Mucosa of descending colon (tissue), 3 donors: ENCODE measurements at regions not wholly inside any gene's neighbourhood (a gene's known extent, or its start where the extent isn't known, plus 50 kb on each side); places are given as distances from the start of the nearest gene placed in this dataset.

Experiments used
- ATAC-seq: fragments of 200-7000 bp; cut with Tn5 transposase; one replicate; pipeline ENCODE4 v1.9.1; 2020; ENCODE audit warnings: mild to moderate bottlenecking, moderate library complexity
- DNase-seq, 3 donors: peaks; one replicate each; pipeline ENCODE4 v3.0.0-alpha.2; 2020
- H3K36me3 ChIP-seq: fragments of 200-600 bp; one replicate; pipeline ENCODE4 v1.8.0; 2021; ENCODE audit warnings: low read depth, mild to moderate bottlenecking
- H3K4me1 ChIP-seq: fragments of 200-600 bp; one replicate; pipeline ENCODE4 v1.8.0; 2021; ENCODE audit warnings: low read depth, mild to moderate bottlenecking
- H3K4me3 ChIP-seq: fragments of 200-600 bp; one replicate; pipeline ENCODE4 v1.8.0; 2021; ENCODE audit warnings: mild to moderate bottlenecking
- H3K9me3 ChIP-seq: fragments of 200-600 bp; one replicate; pipeline ENCODE4 v1.8.0; 2021; ENCODE audit warnings: mild to moderate bottlenecking
- intact Hi-C, 2 donors: fragments of 100-400 bp; cut with DNase I in 1 of 2; cut with micrococcal nuclease in 1 of 2; formaldehyde crosslinking; loops; one replicate each; pipeline versions ENCODE4 v1.11.0 to v1.11.1; 2022; cut with DNase I, micrococcal nuclease
- TF ChIP-seq, protein P1 (sequence below): fragments of 200-600 bp; IDR thresholded peaks from one replicate; pipeline ENCODE4 v1.8.0; 2022; ENCODE audit warnings: antibody characterized with exemption, mild to moderate bottlenecking
- donor health status: DM: no; HTN: no; CAD: no; lungs with moderate emphysema.
- donor health status: DM: no; HTN: no; CAD: no.
- donor health status: DM: no; HTN: yes; CAD: no.

DNA sequence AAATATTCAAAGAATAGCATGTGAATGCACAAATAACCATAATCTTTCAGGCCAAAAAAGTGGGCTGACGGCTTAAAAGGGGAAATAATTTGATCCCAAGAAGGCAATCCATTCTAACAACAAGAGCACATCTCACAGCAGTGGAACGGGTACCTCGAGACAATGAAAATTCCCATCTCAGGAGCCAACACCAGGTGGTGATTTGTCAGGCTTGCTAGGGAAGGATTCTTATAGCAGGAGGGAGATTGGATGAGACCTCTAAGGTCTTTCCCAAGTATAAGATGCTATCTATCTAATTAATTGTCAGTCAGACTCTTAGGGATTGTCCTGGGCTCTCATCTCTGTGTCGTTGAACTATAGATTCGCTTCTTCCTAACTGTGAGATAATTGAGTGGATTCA is 284.0 kb downstream of the ETS1 start:
- intact Hi-C loops = no loop called here

DNA sequence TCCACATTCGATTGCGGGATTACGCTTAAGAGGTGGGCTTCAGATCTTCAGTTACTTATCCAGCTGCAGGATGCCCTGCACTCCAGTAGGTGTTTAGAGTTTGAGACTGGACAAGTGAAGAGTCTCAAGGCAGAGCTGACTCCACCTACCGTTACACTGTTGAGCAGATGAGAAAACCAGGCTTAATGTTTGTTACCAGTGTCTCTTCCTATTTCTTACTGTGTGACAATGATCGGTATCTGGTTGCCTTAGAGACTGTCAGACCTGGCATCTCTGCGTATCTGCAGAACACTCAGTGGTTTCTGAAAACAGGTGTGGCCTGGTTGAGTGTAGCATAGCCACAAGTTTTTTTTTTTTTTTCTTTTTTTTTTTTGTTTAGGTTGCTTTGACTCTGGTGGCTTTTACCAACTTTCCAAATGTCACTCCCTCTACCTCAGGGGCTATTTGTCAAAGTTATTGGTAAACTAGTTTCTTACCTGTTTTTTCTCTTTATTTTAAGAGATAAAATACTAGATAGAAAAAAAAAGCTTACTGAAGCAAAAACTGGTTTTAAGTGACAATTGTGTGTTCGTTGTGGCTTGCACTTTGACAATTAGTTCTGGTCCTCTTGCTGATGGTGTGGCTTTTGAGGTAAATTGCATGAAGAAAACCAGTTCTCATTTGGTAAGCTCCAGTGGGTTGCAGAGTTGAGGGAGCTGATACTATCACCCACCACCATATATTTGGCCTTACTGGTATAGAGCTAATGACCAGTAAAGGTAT is 284.8 kb downstream of the ETS1 start:
- ATAC-seq (peak; percentile 85), DNase-seq (peak in 1 of 3 donors; percentile 46)
- no peaks in the 10 kb centered on the region for H3K36me3 ChIP-seq
- H3K4me1 ChIP-seq = peaks cover 10% of the 10 kb centered on the region
- intact Hi-C loops = no loop called here
- H3K4me3 ChIP-seq = no peak overlapping the region
- TF ChIP-seq, protein P1, sequence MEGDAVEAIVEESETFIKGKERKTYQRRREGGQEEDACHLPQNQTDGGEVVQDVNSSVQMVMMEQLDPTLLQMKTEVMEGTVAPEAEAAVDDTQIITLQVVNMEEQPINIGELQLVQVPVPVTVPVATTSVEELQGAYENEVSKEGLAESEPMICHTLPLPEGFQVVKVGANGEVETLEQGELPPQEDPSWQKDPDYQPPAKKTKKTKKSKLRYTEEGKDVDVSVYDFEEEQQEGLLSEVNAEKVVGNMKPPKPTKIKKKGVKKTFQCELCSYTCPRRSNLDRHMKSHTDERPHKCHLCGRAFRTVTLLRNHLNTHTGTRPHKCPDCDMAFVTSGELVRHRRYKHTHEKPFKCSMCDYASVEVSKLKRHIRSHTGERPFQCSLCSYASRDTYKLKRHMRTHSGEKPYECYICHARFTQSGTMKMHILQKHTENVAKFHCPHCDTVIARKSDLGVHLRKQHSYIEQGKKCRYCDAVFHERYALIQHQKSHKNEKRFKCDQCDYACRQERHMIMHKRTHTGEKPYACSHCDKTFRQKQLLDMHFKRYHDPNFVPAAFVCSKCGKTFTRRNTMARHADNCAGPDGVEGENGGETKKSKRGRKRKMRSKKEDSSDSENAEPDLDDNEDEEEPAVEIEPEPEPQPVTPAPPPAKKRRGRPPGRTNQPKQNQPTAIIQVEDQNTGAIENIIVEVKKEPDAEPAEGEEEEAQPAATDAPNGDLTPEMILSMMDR = no peak
- no peaks in the 10 kb centered on the region for H3K9me3 ChIP-seq

More for the DNA sequence above, 284.0 kb downstream of the ETS1 start:
- TF ChIP-seq, protein P1 = no peak
- DNase-seq (no peak), ATAC-seq (no peak)
- H3K4me3 ChIP-seq = no peak overlapping the region
- peaks cover 5% of the 10 kb centered on the region for H3K4me1 ChIP-seq
- H3K36me3 ChIP-seq = no peaks in the 10 kb centered on the region
- no peaks in the 10 kb centered on the region for H3K9me3 ChIP-seq

DNA sequence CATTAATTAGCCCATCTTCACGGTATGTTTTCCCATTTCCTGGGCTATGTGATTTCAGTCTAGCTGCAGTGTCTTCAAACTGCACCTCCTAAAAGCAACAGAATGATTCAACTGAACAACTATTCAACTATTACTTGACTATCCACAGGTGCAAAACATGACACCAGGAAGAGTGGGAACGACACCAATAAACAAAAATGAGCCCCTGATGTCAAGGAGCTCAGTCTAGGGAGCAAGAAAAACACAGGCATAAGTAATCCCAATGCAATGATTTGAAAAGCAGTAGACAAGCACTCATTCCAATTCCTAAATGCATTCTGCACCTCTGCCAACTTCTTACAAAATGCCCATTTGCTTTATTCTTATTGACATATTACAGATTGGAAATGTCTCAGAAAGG is 285.6 kb downstream of the ETS1 start:
- intact Hi-C loops = no loop called here
- DNase-seq (no peak), ATAC-seq (no peak)
- H3K4me1 ChIP-seq = peaks cover 10% of the 10 kb centered on the region
- no peak overlapping the region for H3K4me3 ChIP-seq
- TF ChIP-seq, protein P1 = no peak
- H3K36me3 ChIP-seq = no peaks in the 10 kb centered on the region
- no peaks in the 10 kb centered on the region for H3K9me3 ChIP-seq

DNA sequence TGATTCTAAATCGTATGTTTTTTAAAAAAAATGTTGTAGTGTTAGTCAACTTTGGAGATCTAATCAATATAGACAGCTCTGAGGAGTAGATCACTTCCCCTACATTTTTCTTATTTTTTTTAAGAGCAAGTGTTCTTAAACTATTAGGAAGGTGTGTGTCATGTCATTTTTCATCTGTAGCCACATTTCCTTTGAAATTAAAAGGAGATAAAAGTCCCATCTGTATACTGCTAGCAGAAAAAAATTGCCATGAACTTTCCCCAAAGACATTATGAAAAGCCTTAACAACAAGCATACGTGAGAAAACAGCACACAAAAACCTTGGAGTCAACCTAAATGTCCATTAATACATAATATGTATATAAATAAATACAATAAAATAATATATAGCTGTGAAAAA is 286.6 kb downstream of the ETS1 start:
- intact Hi-C loops = no loop called here
- Histone ChIP-seq H3K9me3 (no peaks in the 10 kb centered on the region), H3K4me1 (peaks cover 10% of the 10 kb centered on the region), H3K4me3 (no peak overlapping the region), H3K36me3 (no peaks in the 10 kb centered on the region)
- TF ChIP-seq, protein P1 = no peak
- ATAC-seq (no peak), DNase-seq (no peak)

DNA sequence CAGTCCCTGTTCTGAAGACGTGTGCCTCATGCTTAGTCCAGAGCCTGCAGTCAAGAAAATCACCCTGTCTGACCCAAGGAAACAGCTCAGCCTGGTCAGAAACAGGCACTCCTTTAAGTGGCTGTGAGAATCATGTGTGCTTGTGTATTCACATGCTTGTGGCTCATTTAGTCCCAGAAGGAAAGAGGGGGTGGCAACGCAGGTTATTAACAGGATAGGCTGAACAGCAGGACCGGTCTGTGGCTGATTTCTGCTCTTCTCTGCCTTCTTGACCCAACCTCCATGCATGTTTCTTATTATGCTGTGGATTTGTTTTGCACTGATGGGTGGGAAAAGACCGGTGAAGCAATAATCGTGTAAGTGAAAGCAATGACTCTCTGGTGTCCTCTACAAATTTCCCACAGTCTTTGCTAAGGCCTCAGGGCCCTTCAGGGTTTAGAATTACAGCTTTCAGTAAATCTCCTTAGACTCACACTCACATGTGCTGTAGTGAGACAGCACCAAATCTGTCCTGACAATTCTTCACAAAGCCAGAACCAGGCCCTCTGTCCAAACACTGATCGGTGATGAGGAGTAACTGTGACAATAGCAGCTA is 288.1 kb downstream of the ETS1 start:
- peaks cover 13% of the 10 kb centered on the region for H3K4me1 ChIP-seq
- no peaks in the 10 kb centered on the region for H3K9me3 ChIP-seq
- H3K36me3 ChIP-seq = no peaks in the 10 kb centered on the region
- TF ChIP-seq, protein P1 = no peak
- DNase-seq = no peak
- H3K4me3 ChIP-seq = no peak overlapping the region
- intact Hi-C loops = no loop called here
- ATAC-seq = no peak
